22Rv1 (cell line): ENCODE measurements at regions not wholly inside any gene's neighbourhood (a gene's known extent, or its start where the extent isn't known, plus 50 kb on each side); places are given as distances from the start of the nearest gene placed in this dataset.

ENCODE experiments used
- CTCF ChIP-seq: fragments of 450-650 bp; IDR thresholded peaks from 2 replicates; pipeline ENCODE4 v1.5.1; 2017; ENCODE audit warnings: mild to moderate bottlenecking
- ZFX ChIP-seq: fragments of 450-650 bp; IDR thresholded peaks from 2 replicates; pipeline ENCODE4 v1.6.1; 2017; ENCODE audit warnings: antibody characterized with exemption, borderline replicate concordance

DNA sequence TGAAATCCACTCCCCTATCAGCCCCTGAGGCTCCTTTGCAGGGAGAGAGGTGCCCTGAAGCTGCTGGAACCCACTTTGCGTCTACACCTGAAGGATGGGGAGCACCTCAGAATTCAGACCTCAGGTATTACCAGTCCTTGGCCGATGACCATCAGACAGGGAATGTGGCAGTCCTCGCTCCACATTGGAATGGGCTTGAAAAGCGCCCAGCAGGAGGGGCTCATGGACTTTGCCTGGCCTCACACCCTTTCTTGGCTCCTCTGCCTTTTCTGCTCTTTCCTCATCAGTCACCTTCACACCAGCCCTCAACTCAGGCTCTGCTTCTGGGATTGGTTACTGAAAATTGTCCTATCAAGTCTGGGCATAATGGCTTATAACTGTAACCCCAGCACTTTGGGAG lies 83.9 kb downstream of the BARX1 start:
- TF ChIP-seq CTCF (no peak), ZFX (no peak)
